CD4-positive, alpha-beta T cell (primary cell): ENCODE measurements at regions not wholly inside any gene's neighbourhood (a gene's known extent, or its start where the extent isn't known, plus 50 kb on each side); places are given as distances from the start of the nearest gene placed in this dataset.

ENCODE experiments used
- ATAC-seq: fragments of 200-7000 bp; cut with Tn5 transposase; one replicate; pipeline ENCODE4 v1.10.0; 2022; ENCODE audit warnings: mild to moderate bottlenecking; ENCODE audit not compliant: poor library complexity
- CTCF ChIA-PET: fragments of 350-600 bp; sonication (Branson Sonifier 250); formaldehyde crosslinking; loops from one replicate; lab custom pipeline; 2021; ENCODE audit warnings: antibody characterized with exemption, inconsistent platforms; lab: Charles Lee
- POLR2A ChIA-PET: fragments of 350-600 bp; sonication (Branson Sonifier 250); formaldehyde crosslinking; loops from one replicate; lab custom pipeline; 2021; ENCODE audit warnings: antibody characterized with exemption, inconsistent platforms; lab: Charles Lee
- DNase-seq, 14 experiments: peaks; one replicate each; pipeline ENCODE4 v3.0.0-alpha.2; 2013 to 2020; ENCODE audit warnings: mixed read lengths in 2 of 14
- H3K27ac ChIP-seq, 2 donors: one replicate each; pipeline versions ENCODE4 v1.5.1 to v1.7.0; 2013; ENCODE audit warnings: low read length in 2 of 2, low read depth in 1 of 2, mild to moderate bottlenecking in 1 of 2
- H3K27me3 ChIP-seq, 2 experiments: 1 replicate in 1 of 2; 2 replicates in 1 of 2; pipeline versions ENCODE4 v1.6.1 to v1.7.0; 2013; ENCODE audit warnings: low read length in 2 of 2, control low read depth in 1 of 2, mild to moderate bottlenecking in 1 of 2, moderate library complexity in 1 of 2; ENCODE audit not compliant: insufficient read depth in 2 of 2, control insufficient read depth in 1 of 2
- H3K36me3 ChIP-seq: one replicate; pipeline ENCODE4 v1.6.1; 2013; ENCODE audit warnings: low read length, control low read depth; ENCODE audit not compliant: insufficient read depth
- H3K4me1 ChIP-seq: one replicate; pipeline ENCODE4 v1.6.1; 2013; ENCODE audit warnings: low read length, control low read depth; ENCODE audit not compliant: insufficient read depth
- H3K4me3 ChIP-seq: one replicate; pipeline ENCODE4 v1.5.1; 2013; ENCODE audit warnings: mild to moderate bottlenecking, low read length, moderate library complexity
- H3K9me3 ChIP-seq, 2 experiments: 1 replicate in 1 of 2; 2 replicates in 1 of 2; pipeline versions ENCODE4 v1.6.1 to v1.7.0; 2013; ENCODE audit warnings: low read length in 2 of 2, mild to moderate bottlenecking in 2 of 2, control low read depth in 1 of 2, moderate library complexity in 1 of 2; ENCODE audit not compliant: control insufficient read depth in 1 of 2, insufficient read depth in 1 of 2
- H3K27ac Mint-ChIP-seq: one replicate; pipeline ENCODE4 v1.8.0; 2020; ENCODE audit warnings: mixed read lengths
- H3K27me3 Mint-ChIP-seq: one replicate; pipeline ENCODE4 v1.8.0; 2021; ENCODE audit warnings: mixed read lengths
- H3K36me3 Mint-ChIP-seq: one replicate; pipeline ENCODE4 v1.8.0; 2021; ENCODE audit warnings: low read depth, mixed read lengths
- H3K4me1 Mint-ChIP-seq: one replicate; pipeline ENCODE4 v1.8.0; 2021; ENCODE audit warnings: low read depth, mixed read lengths
- H3K4me3 Mint-ChIP-seq: one replicate; pipeline ENCODE4 v1.8.0; 2020; ENCODE audit warnings: mild to moderate bottlenecking, mixed read lengths
- H3K9me3 Mint-ChIP-seq: one replicate; pipeline ENCODE4 v1.8.0; 2020; ENCODE audit warnings: mixed read lengths
- CTCF ChIP-seq: fragments of 200-600 bp; IDR thresholded peaks from one replicate; pipeline ENCODE4 v1.8.0; 2022; ENCODE audit warnings: antibody characterized with exemption, mild to moderate bottlenecking
- intact Hi-C, 2 experiments: fragments of 100-400 bp; cut with DNase I in 1 of 2; cut with micrococcal nuclease in 1 of 2; formaldehyde crosslinking; loops; one replicate each; pipeline versions ENCODE4 v1.15.1 to v1.9.0; 2023 to 2025; cut with DNase I, micrococcal nuclease

- CTCF ChIA-PET: no interaction called here
- POLR2A ChIA-PET: no interaction called here
- DNase-seq: no peak
- Histone ChIP-seq H3K4me3 (no peak overlapping the region), H3K27ac (no peak overlapping the region), H3K27me3 (no peaks in the 10 kb centered on the region), H3K4me1 (no peaks in the 10 kb centered on the region), H3K9me3 (no peaks in the 10 kb centered on the region), H3K36me3 (no peaks in the 10 kb centered on the region)
- ATAC-seq: no peak
- intact Hi-C loops: no loop called here
- Mint-ChIP-seq H3K4me1 (no peaks in the 10 kb centered on the region), H3K36me3 (no peaks in the 10 kb centered on the region), H3K27me3 (peaks cover 4% of the 10 kb centered on the region), H3K4me3 (no peak overlapping the region), H3K9me3 (no peaks in the 10 kb centered on the region), H3K27ac (no peak overlapping the region)
- no peak for TF ChIP-seq CTCF
Observed at GRCh38 chr3:36197151-36197550, 183.2 kb upstream of the STAC start.

DNA sequence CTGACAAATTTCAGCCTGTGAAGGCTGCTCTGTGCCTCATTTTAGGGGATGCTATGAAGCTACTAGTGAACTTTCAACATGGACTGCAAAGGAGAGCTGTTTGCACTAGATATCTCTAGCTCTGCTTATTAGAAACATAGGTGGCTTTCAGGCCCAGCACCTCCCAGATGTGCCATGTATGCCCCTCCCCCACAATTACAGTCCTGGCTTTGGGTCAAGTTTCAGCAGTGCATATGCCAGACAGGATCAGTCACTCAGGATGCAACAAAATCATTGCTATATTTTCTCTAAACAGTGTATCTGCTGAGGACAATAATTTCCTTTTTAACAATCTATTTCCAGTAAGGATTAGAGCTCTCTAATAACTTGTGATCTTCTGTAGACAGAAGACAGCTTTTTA, 178.8 kb upstream of the STAC start:
- Mint-ChIP-seq H3K36me3 (no peaks in the 10 kb centered on the region), H3K27ac (no peak overlapping the region), H3K4me1 (no peaks in the 10 kb centered on the region), H3K27me3 (no peaks in the 10 kb centered on the region), H3K9me3 (no peaks in the 10 kb centered on the region), H3K4me3 (no peak overlapping the region)
- Histone ChIP-seq H3K27ac (no peak overlapping the region), H3K4me3 (no peak overlapping the region), H3K9me3 (no peaks in the 10 kb centered on the region), H3K27me3 (no peaks in the 10 kb centered on the region), H3K4me1 (no peaks in the 10 kb centered on the region), H3K36me3 (no peaks in the 10 kb centered on the region)
- DNase-seq (no peak), ATAC-seq (no peak)
- TF ChIP-seq CTCF: no peak
- intact Hi-C loops: no loop called here
- POLR2A ChIA-PET: no interaction called here
- CTCF ChIA-PET: no interaction called here

- Histone ChIP-seq H3K4me1 (no peaks in the 10 kb centered on the region), H3K4me3 (no peak overlapping the region), H3K36me3 (no peaks in the 10 kb centered on the region), H3K27ac (no peak overlapping the region), H3K9me3 (no peaks in the 10 kb centered on the region), H3K27me3 (no peaks in the 10 kb centered on the region)
- intact Hi-C loops: no loop called here
- Mint-ChIP-seq H3K4me3 (no peak overlapping the region), H3K27me3 (no peaks in the 10 kb centered on the region), H3K9me3 (no peaks in the 10 kb centered on the region), H3K36me3 (no peaks in the 10 kb centered on the region), H3K4me1 (no peaks in the 10 kb centered on the region), H3K27ac (no peak overlapping the region)
- no peak for TF ChIP-seq CTCF
- POLR2A ChIA-PET: no interaction called here
- DNase-seq: no peak
- ATAC-seq: no peak
- CTCF ChIA-PET: no interaction called here
Observed at GRCh38 chr3:36206956-36207580, 173.2 kb upstream of the STAC start.
